Activated CD4-positive, alpha-beta T cell treated with anti-CD3 and anti-CD28 coated beads for 1 hour (primary cell): ENCODE measurements at regions not wholly inside any gene's neighbourhood (a gene's known extent, or its start where the extent isn't known, plus 50 kb on each side); places are given as distances from the start of the nearest gene placed in this dataset.
"Not testable (repeated sequence)": the region's sequence is repeated elsewhere in the genome, so short reads cannot be mapped to it uniquely, and the experiment has no call there.

Experiments
- DNase-seq: peaks from one replicate; pipeline ENCODE4 v3.0.0-alpha.2; 2020

DNA sequence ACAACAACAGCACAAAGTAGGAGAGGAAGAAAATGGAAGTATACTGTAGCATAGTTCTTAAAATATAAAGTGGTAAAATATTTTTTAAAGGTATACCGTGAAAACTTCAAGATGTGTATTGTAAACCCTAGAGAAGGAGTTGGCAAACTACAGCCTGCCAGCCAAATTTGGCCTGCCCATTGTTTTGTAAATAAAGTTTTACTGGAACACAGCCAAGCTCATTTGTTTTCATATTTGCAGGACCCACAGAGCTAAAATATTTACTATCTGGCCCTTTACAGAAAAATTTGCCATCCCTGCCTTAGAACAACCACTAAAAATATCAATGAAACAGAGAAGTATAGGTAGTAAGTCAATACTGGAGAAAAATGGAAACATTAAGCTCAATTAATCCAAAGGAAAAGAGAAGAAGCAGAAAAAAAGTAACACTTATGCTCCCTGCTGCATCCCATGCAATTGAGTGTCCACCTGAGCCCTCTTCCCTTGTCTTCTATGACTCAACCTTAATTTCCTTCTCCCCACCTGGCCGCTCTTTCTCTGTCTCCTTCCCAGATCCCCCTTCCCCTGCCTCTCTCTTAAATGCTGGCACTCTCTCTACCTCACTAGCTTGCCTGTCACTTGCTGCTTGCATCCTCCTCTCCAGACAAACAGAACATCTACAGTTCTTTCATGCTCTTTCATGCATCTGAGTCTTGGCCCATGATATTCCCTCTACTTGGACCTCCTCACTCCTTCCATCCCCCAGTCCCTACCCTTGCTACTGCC is 50.6 kb upstream of the FER start:
- DNase-seq = no peak

GRCh38 chr5:108696407-108696806 is 51.3 kb upstream of the FER start:
- no peak for DNase-seq

- DNase-seq = no peak
These were observed 59.2 kb upstream of the FER start for GRCh38 chr5:108688485-108688884.

DNA sequence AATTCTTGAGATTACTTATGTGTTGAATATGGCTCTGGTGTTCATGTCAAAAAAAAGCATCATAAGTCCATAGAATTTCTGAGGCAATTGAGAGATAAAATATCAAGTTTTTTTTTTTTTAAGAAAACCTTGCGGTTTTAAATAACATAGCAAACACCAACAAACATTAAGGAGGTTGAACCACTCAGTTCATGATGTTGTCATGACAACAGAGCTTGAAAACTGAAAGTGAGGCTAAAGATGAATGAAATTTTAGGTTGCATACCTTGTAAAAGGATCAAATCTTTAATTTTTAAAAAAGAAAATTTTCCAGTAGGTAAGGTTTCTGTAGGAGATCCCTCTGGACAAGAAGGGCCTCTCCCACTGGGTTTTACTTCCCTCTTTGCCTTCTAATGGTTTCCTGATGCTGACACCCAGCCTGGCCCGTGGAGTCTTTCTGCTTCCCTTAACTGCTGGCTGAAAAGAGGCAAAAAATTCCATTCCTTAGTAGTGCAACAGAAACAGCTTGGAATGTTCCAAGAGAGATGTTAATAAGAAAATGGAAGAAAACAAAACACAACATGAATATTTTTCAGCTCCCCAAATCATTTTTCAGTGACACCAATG is 60.0 kb upstream of the FER start:
- DNase-seq = no peak

- no peak for DNase-seq
These were observed 61.0 kb upstream of the FER start for GRCh38 chr5:108686676-108687075.

DNA sequence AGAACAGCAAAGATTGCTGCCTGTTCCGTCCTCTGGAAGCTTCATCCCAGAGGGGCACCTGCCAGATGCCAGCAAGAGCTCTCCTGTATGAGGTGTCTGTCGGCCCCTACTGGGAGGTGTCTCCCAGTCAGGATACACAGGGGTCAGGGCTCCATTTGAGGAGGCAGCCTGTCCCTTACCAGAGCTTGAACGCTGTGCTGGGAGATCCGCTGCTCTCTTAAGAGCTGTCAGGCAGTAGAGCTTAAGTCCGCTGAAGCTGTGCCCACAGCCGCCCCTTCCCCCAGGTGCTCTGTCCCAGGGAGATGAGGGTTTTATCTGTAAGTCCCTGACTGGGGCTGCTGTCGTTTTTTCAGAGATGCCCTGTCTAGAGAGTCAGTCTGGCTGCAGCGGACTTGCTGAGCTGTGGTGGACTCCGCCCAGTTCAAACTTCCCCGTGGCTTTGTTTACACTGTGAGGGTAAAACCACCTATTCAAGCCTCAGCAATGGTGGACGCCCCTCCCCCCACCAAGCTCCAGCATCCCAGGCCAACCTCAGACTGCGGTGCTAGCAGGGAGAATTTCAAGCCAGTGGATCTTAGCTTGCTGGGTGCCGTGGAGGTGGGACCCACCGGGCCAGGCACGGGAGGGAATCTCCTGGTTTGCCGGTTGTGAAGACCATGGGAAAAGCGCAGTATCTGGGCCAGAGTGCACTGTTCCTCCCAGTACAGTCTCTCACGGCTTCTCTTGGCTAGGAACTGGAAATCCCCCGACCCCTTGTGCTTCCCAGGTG is 62.1 kb upstream of the FER start:
- DNase-seq = not testable (repeated sequence)

- DNase-seq = no peak
These were observed 66.4 kb upstream of the FER start for GRCh38 chr5:108681079-108681921.

DNA sequence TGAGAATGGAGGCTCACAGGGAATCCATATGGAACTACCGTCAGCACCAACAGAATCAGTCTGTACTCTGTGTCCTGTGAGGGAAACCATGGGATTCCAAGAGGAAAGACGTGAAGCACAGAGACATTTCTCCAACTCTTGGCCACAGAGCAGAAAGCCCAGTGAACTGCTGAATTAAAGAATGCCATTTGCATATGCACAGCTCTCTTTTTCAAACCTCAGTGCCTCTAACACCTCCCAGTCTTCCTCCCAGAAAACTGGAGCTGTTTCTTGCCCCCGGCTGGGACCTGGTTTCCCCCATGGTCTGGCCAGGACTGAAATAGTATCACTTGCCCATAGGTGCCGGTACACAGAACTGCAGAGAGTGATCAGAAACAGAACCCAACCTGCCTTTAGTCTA is 69.6 kb upstream of the FER start:
- no peak for DNase-seq

DNA sequence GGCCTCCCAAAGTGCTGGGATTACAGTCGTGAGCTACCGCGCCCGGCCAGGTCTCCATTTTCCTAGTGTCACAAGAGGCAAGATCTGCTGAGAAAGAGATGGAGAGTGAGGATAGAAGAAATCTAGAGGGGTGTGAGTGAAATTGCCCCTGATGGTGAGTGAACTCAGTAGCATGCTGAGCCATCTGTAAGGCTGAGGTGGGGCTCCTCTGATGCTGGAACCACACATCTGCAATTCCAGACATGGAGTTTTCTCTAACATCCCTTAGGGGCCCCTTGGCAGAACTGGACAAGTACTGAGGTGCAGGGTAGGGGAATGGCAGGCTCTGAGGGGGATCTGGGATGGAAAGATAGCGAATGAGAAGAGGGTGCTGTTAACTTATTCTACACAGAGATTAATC is 72.0 kb upstream of the FER start:
- no peak for DNase-seq

GRCh38 chr5:108672639-108673038 is 75.1 kb upstream of the FER start:
- DNase-seq = no peak

DNA sequence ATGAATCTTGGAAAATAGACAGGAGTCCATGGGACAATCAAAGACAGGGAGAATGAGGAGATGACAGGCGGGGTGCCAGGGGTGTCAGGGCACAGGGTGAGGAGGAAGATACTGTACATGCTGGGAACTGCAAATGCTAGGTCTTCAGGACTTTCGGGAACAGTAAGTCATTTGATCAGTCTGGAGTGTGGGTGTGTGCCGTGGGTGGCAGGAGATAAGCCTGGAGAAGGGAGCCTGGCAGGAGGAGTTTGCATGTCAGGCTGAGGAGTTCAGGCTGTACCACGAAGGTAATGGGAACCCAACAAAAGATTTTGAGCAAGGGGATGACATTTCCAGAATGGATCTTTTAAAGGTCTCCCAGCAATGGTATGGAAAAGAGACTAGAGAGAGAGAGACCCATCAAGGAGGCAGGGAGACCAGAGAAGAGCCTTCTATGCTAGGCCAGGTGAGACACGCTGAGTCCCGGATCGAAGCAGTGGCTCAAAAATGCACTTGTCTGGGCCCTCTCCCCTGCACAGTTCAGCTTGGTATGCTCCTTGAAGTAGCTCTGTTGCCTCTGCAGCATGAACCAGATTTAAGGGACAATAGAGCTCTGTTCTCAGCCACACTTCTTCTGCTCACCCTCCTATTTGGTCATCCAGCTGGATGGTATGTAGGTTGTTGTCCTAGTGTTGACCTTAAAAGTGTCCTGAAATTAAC is 77.0 kb upstream of the FER start:
- DNase-seq = no peak

- no peak for DNase-seq
These were observed 78.2 kb upstream of the FER start for GRCh38 chr5:108669462-108669861.

- no peak for DNase-seq
These were observed 86.0 kb upstream of the FER start for GRCh38 chr5:108661590-108662219.

DNA sequence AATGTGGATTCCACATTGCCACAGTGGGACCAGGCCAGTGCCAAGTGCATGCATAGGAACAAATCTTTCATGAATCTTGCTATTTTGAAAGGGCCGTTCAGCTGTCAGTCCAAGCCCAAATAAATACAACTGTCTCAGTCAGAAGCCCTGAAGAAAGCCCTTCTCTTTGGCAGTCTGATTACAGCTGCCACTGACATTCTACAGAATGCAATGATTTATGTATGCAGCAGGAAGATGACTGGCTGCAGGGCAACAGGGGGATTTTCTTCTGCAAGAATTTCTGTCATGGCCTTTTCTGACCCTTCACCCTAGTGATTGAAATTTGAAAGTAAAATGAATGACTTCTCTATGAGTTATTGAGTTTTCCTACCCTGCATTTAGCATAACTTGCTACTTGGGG is 86.7 kb upstream of the FER start:
- DNase-seq = no peak

DNA sequence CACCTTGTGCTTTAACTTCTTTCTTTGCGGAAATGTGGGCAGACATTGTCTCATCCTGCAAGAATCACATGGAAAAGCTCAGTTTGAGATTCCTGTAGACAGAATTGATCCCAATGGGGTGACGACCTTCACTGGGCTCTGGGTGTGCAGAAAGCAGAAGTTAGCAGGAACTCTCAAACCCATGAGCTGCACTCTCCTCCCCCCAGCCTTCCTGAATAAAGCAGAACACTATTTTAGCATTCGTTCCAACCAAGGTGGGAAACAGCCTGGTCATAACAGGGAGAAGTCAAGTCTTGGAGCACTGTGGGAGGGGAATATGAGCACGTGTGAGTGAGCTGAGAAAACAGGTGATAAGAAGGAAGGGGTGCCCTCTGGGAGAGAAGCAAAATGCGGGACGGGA is 87.4 kb upstream of the FER start:
- no peak for DNase-seq

GRCh38 chr5:108659531-108659930 is 88.2 kb upstream of the FER start:
- no peak for DNase-seq

- no peak for DNase-seq
These were observed 91.8 kb upstream of the FER start for GRCh38 chr5:108655750-108656450.

DNA sequence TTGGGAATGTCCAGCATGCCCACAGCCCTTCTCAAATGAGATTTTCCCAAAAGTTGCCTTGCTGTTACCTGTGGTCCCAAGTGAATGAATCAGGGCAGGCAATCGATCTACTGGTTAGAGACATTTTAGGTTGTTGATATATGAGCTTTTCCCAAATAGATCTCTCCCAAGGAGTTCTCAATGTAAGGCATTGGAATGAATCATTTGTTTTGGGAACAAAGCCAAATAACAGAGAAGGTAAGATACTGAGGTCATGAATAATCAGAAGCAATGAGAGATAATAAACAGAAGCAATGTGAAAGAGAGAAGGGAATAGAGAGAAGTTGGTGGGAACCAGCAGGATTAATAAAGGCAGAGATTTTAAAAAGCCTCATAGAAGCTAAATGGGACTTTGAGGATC is 93.6 kb upstream of the FER start:
- DNase-seq = no peak

GRCh38 chr5:108653201-108653600 is 94.5 kb upstream of the FER start:
- no peak for DNase-seq

DNA sequence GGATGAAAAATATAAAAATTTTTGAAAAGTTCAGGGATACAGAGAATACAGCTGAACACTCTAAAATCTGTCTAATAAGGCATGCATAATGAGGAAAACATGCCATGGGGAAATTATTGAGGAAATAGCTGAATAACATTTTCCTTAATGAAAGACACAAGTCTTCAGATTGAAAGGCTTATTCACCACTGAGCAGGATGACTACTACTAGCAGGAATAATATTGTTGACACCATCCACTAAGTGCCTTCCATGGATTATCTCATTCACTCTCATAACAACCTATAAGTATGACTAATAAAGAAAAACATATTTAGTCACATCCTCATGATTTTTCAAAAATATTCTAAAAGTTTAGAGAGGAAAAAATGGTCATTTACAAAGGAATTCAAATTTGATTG is 96.7 kb upstream of the FER start:
- DNase-seq = no peak

DNA sequence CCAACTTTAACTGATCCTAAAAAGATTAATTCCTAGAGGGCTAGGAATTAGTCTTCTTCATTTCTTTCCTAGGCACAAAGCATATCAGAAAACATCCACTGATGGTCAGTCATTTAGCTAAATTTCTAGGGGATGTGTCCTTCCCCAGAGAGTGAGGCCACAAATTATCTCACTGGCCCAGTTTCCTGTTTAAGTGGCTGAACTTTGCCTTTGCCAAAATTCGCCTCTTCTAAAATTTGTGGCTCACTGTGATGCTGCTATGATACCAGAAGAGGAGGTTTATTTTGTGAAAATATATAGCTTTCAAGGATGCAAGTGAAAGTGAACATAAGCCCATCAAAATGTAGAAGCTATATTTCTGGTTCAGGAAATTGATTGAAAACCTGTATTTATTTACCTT is 98.1 kb upstream of the FER start:
- DNase-seq = no peak
